Left renal cortex interstitium (tissue), 4 donors: ENCODE measurements at regions not wholly inside any gene's neighbourhood (a gene's known extent, or its start where the extent isn't known, plus 50 kb on each side); places are given as distances from the start of the nearest gene placed in this dataset.
"Not testable (repeated sequence)": the region's sequence is repeated elsewhere in the genome, so short reads cannot be mapped to it uniquely, and the experiment has no call there.

Experiments
- DNase-seq, 4 donors: peaks; one replicate each; pipeline ENCODE4 v3.0.0-alpha.2; 2013; ENCODE audit warnings: low read depth in 4 of 4, low spot score in 2 of 4, missing footprints in 1 of 4

- no peak for DNase-seq
These were observed 56.6 kb upstream of the SLC1A4 start for GRCh38 chr2:64932371-64933216.

- no peak for DNase-seq
These were observed 54.7 kb upstream of the SLC1A4 start for GRCh38 chr2:64934530-64934929.

GRCh38 chr2:64936809-64937208, 52.4 kb upstream of the SLC1A4 start:
- DNase-seq: no peak

- not testable (repeated sequence) for DNase-seq
These were observed 51.9 kb upstream of the SLC1A4 start for GRCh38 chr2:64937314-64937686.

- no peak for DNase-seq
These were observed 51.3 kb upstream of the SLC1A4 start for GRCh38 chr2:64937687-64938491.

GRCh38 chr2:64938607-64939285, 50.5 kb upstream of the SLC1A4 start:
- DNase-seq: no peak

GRCh38 chr2:64939332-64939917, 49.8 kb upstream of the SLC1A4 start:
- no peak for DNase-seq
